GM19193 (cell line): ENCODE measurements at regions not wholly inside any gene's neighbourhood (a gene's known extent, or its start where the extent isn't known, plus 50 kb on each side); places are given as distances from the start of the nearest gene placed in this dataset.

Experiments
- POLR2A ChIP-seq: IDR thresholded peaks from 4 replicates; pipeline ENCODE4 v1.6.1; 2011; ENCODE audit not compliant: insufficient read depth, insufficient read length; ENCODE audit errors: extremely low read depth

DNA sequence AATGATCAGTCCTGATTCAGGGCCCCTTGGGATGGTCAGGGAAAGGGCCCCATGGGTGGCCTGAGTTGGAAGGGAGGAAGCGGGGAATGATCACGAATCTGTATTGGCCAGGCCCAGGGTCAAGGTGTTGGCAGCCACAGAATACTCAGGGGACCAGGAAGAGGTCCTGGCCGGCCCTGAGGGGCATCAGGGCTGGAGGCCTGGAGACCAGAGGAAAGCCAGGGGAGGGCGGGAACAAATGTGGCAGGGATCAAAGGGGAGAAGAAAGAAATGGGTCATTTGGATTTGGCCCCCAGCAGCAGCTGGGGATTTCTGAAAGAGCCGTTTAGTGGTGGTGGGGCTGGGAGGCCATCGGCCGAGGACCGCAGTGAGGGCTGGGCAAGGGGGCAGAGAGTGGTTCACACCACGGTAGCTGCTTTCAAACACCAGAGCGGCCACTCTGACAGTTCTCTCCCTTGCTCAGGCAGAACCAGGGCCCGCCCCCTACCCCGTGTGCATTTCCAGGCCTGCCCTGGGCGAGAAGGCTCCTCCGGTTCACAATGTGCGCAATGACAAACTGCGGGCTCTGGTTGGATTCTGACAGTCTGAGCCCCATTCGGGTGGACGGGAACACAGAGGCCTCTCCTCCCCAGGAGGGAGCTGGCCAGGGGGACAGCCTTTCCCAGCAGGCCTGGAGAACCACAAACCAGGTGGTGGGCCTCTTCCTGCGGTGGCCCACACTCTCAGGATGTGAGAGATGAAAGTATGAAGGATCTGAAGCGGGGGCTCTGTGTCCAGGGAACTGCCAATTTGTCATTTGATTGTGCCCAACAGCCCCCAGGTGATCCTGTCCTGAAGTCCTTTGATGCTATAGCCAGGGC lies 220.3 kb upstream of the IER5L start:
- no peak for TF ChIP-seq POLR2A

GRCh38 chr9:129397335-129397734 lies 219.3 kb upstream of the IER5L start:
- TF ChIP-seq POLR2A = no peak

DNA sequence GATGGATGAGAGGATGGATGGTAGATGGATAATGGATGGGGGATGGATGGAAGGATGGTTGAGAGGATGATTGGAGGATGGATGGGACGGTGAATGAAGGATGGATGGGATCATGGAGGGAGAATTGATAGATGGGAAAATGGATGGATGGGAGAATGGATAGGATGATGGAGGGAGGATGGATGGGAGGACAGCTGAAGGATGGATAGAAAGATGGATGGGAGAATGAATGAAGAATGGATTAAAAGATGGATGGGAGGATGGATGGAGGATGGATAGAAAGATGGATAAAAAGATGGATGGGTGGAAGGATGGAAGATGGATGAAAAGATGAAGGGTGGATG lies 218.3 kb upstream of the IER5L start:
- no peak for TF ChIP-seq POLR2A

- no peak for TF ChIP-seq POLR2A
Measured at GRCh38 chr9:129395633-129396364, 217.7 kb upstream of the IER5L start.

GRCh38 chr9:129394886-129395279 lies 216.8 kb upstream of the IER5L start:
- TF ChIP-seq POLR2A = no peak

GRCh38 chr9:129394061-129394885 lies 216.2 kb upstream of the IER5L start:
- TF ChIP-seq POLR2A = no peak

DNA sequence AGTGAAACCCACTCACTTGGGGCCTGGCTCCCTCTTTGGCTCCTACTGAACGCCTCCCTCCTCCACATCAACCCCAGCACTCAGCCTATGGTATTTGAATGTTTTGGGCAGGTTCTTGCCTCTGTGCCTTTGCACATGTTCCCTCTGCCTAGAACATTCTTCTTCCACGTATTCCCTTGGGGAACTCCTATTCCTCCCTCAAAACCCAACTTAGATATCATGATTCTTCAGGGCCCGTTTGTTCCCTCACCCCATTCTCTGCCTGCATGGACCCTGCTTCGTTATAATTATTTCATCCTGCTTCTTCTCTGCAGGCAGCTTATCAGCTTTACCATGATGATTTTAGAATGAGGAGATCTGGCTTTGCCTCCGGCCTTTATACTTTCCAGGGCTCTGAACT lies 215.0 kb upstream of the IER5L start:
- no peak for TF ChIP-seq POLR2A

DNA sequence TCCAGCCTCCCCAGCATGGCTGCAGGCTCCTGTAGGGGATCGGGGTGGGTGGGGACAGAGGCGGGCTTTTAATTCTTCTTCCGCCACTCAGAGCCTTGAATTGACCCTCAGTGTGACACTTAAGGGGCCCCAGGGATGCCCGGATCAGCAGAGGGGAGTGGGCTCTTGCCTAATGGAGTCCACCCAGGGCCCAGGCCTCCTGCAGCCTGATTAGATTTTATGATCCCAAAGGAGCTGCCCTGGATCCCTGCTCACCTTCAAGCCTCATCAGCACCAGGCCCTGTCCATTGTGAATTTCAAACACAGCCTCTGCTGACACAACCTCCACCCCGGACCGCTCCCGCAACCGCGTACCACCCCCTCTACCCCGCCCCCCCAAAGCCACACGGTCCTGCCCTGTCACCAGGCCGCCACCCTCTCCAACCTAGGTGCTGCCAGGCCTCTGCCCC lies 214.1 kb upstream of the IER5L start:
- no peak for TF ChIP-seq POLR2A

- no peak for TF ChIP-seq POLR2A
Measured at GRCh38 chr9:129391221-129391661, 213.2 kb upstream of the IER5L start.

DNA sequence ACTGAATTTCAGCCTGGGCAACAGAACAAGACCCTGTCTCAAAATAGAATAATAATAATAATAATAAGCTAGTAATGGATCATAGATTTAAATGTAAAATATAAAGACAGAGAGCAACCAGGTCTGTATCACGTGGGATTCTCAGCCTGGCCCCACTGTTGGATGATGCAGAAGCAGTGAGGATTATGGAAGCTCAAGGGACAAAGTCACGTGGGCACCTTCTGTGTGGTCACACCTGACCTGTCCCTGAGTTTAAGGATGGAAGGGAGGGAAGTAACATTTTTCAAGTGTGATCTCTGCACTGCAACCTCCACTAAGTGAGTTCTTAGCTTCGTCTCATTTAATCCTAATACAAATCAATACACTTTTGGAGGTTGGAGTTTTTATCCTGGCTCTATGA lies 212.5 kb upstream of the IER5L start:
- no peak for TF ChIP-seq POLR2A

DNA sequence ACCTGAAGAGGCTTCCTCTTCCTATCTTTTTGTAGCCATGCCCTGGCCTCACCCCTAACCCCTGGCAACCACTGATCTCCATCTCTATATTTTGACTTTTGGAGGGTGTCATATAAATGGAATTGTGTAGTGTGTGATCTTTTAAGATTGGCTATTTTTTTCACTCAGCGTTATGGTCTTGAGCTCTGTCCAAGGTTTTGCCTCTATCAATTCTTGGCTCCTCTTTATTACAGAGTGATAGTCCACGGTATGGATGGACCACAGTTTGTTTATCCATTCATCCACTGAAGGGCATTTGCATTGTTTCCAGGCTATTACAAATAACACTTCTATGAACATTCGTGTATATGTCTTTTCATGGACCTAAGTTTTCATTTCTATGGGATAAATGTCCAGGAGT lies 209.8 kb upstream of the IER5L start:
- no peak for TF ChIP-seq POLR2A

DNA sequence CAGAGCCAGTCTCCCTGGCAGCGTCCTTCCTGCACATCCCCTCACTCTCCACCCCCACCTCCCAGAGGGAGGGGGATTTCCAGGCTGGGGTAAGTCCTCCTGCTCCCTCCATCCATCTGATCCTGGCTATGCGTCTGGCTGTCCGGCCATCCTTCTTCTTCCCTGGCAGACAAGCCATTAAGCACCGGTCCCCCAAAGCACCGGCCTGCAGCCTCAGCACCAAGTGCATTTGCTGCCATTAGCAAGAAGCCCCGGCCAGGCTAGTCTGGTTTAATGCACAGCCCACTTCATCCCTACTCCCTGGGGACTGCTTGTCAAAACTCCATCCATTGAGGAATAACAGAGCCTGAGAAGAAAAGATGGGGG lies 208.7 kb upstream of the IER5L start:
- TF ChIP-seq POLR2A = no peak

DNA sequence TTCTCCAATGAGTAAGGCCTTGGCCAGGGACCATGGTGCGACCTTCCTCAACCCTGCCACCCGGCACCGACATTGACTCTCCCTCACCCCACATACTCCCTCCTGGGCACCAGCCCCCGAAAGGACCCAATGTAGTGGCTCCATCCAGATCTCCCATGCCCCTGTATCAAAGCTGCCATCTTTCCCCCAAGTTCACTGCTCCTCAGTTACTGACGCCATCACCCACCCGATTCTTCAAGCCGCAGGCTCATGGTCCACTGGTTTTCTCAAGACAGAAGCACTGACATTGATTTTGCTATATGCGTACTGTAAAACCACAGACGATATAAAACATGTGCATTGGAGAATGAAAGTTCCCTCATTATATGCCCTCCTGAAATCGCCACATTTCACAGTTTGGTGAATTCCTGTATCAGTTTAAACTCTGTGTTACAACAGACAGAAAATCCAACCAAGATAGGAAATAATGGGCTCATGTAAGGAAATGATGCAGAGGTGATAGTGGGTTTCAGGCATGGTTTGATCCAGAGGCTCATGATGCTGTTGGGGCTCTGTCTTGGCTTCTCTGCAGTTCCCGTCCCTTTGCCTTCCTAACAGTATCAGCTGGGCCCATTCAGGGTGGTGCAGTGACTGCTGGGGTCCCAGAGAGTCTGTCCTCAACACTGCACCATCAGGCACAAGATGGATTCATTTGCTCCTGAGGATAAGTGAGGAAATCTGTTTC lies 207.3 kb upstream of the IER5L start:
- TF ChIP-seq POLR2A = no peak

DNA sequence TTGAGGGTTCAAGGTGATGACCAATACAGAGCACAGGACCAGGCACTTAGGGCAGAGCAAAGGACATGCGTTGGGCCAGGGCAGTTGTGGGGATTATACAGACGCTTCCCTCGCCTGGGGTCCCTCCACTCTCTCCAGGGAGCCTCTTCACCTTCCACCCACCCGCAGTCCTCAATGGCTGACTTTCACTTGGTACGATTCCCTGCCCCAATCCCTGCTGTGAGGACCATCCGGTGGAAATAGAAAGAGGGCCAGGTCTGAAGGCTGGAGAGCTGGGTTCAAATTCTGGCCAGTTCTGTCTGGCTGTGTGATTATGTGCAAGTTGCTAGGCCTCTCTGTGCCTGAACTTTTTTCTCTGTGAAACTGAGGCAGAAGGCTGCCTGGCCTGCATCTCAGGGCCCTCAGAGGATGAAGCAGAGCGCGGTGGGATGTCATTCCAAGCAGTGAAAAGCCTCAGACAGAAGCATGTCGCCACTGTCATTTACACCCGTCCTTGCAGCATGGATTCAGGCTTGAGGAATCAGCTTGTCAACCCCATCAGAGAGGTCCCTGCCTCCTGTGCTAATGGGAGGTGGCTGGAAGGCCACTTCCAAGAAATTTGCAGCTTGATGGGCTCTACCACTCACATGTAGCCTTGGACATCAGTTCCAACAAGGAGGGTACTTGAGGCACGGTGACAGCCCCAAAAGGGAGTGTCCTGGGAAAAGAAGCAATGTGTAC lies 206.6 kb upstream of the IER5L start:
- no peak for TF ChIP-seq POLR2A
